Gastrocnemius medialis (tissue), 4 donors: ENCODE measurements at regions not wholly inside any gene's neighbourhood (a gene's known extent, or its start where the extent isn't known, plus 50 kb on each side); places are given as distances from the start of the nearest gene placed in this dataset.

ENCODE experiments used
- ATAC-seq, 2 donors: fragments of 150-250 bp; one replicate each; pipeline ENCODE4 v1.9.1; 2016
- DNase-seq, 2 donors: peaks; one replicate each; pipeline ENCODE4 v3.0.0-alpha.2; 2019
- H3K27ac ChIP-seq, 4 donors: fragments of 200-600 bp; sonication (generic); 1 replicate in 1 of 4; 2 replicates in 3 of 4; pipeline ENCODE4 v1.5.1; 2016 to 2018; ENCODE audit warnings: mild to moderate bottlenecking in 2 of 4, moderate library complexity in 1 of 4
- H3K27me3 ChIP-seq, 3 donors: fragments of 200-600 bp; sonication (generic) in 2 of 3; 1 replicate in 1 of 3; 2 replicates in 2 of 3; pipeline versions ENCODE4 v1.5.1 to v1.6.0; 2016 to 2019; ENCODE audit warnings: mild to moderate bottlenecking in 1 of 3, moderate library complexity in 1 of 3
- H3K36me3 ChIP-seq, 2 donors: fragments of 200-600 bp; sonication (generic) in 1 of 2; one replicate each; pipeline ENCODE4 v1.5.1; 2017 to 2018
- H3K4me1 ChIP-seq, 2 donors: fragments of 200-600 bp; sonication (generic) in 1 of 2; one replicate each; pipeline ENCODE4 v1.5.1; 2016 to 2017; ENCODE audit warnings: mild to moderate bottlenecking in 2 of 2
- H3K4me3 ChIP-seq, 4 donors: fragments of 200-600 bp; sonication (generic) in 3 of 4; 1 replicate in 1 of 4; 2 replicates in 3 of 4; pipeline ENCODE4 v1.5.1; 2016 to 2019; ENCODE audit warnings: mild to moderate bottlenecking in 2 of 4
- H3K9me3 ChIP-seq, 3 donors: fragments of 200-600 bp; sonication (generic) in 2 of 3; 1 replicate in 1 of 3; 2 replicates in 2 of 3; pipeline ENCODE4 v1.5.1; 2016 to 2019
- POLR2A ChIP-seq, 2 donors: fragments of 450-650 bp; IDR thresholded peaks; one replicate each; pipeline ENCODE4 v1.6.1; 2017; ENCODE audit warnings: antibody characterized with exemption in 2 of 2, mild to moderate bottlenecking in 2 of 2, moderate library complexity in 2 of 2
- in situ Hi-C, 4 donors: fragments of 200-750 bp; cut with MboI; loops; one replicate each; pipeline versions ENCODE4 v1.15.0 to v1.8.0; 2017; ENCODE audit warnings: low sequenced_read_pairs in 4 of 4
- intact Hi-C: fragments of 100-400 bp; cut with DNase I; formaldehyde crosslinking; loops from one replicate; pipeline ENCODE4 v1.15.1; 2023; ENCODE audit warnings: low total_unique reads
- TF ChIP-seq, protein P1 (sequence below), 5 experiments: fragments of 450-650 bp in 3 of 5; fragments of 200-600 bp in 2 of 5; sonication (generic) in 2 of 5; IDR thresholded peaks in 4 of 5; conservative IDR thresholded peaks in 1 of 5; 1 replicate in 4 of 5; 2 replicates in 1 of 5; pipeline ENCODE4 v1.5.1; 2016 to 2019; ENCODE audit warnings: antibody characterized with exemption in 5 of 5, mild to moderate bottlenecking in 3 of 5, moderate library complexity in 3 of 5

DNA sequence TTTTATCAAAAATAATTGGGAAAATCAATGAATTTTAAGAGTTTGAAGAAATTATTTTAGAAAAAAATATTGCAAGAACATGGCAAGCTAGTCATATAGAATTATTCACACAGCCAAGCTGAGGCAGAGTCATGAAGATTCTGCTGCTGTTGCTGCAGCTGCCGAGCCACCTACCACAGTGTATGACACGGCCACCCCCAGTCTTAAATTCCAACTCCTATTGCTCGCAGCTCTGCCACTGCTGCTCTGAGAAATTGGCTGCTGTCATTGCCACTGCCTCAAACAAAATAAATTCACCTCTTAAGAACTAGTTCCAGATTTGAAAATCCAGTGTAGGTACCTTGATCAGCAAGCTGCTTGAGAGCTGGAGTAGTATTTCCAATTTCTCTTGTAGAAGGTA is 1318.8 kb upstream of the ACO1 start:
- ATAC-seq (no peak), DNase-seq (no peak)
- in situ Hi-C loops (no loop called here), intact Hi-C loops (no loop called here)
- Histone ChIP-seq H3K27ac (no peak overlapping the region), H3K4me3 (no peak overlapping the region), H3K9me3 (no peaks in the 10 kb centered on the region), H3K27me3 (no peaks in the 10 kb centered on the region), H3K4me1 (no peaks in the 10 kb centered on the region), H3K36me3 (no peaks in the 10 kb centered on the region)
- TF ChIP-seq, protein P1, sequence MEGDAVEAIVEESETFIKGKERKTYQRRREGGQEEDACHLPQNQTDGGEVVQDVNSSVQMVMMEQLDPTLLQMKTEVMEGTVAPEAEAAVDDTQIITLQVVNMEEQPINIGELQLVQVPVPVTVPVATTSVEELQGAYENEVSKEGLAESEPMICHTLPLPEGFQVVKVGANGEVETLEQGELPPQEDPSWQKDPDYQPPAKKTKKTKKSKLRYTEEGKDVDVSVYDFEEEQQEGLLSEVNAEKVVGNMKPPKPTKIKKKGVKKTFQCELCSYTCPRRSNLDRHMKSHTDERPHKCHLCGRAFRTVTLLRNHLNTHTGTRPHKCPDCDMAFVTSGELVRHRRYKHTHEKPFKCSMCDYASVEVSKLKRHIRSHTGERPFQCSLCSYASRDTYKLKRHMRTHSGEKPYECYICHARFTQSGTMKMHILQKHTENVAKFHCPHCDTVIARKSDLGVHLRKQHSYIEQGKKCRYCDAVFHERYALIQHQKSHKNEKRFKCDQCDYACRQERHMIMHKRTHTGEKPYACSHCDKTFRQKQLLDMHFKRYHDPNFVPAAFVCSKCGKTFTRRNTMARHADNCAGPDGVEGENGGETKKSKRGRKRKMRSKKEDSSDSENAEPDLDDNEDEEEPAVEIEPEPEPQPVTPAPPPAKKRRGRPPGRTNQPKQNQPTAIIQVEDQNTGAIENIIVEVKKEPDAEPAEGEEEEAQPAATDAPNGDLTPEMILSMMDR (IDR thresholded peaks at IDR 0.05 in 4 of 5, conservative IDR thresholded peaks at IDR 0.05 in 1 of 5), result no peak
- no peak for TF ChIP-seq POLR2A (IDR thresholded peaks at IDR 0.05)

DNA sequence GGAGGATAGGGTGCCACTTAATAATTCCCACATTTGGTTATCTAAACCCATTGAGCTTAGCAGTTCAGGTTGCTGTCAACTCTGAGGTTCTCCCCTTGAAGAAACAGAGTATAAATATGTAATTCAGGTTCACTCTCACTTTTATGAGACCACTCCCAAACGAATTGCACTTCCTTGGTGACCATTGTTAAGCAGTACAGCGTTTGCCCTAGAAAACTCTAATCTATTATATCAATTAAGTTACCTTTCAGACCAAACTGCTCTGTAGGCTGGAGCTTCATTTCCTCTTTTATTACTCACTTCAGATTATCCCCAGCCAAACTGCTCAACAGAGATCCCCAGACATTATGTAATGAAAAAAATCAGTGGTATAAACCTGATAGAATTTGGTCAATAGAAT is 1317.0 kb upstream of the ACO1 start:
- Histone ChIP-seq H3K36me3 (no peaks in the 10 kb centered on the region), H3K27ac (no peak overlapping the region), H3K4me1 (no peaks in the 10 kb centered on the region), H3K4me3 (no peak overlapping the region), H3K27me3 (no peaks in the 10 kb centered on the region), H3K9me3 (no peaks in the 10 kb centered on the region)
- no peak for ATAC-seq
- intact Hi-C loops (no loop called here), in situ Hi-C loops (no loop called here)
- TF ChIP-seq POLR2A (IDR thresholded peaks at IDR 0.05), result no peak
- DNase-seq, result no peak

GRCh38 chr9:31071606-31072286 is 1312.7 kb upstream of the ACO1 start:
- H3K27me3 ChIP-seq, result no peaks in the 10 kb centered on the region
- no peaks in the 10 kb centered on the region for H3K36me3 ChIP-seq
- in situ Hi-C loops, result no loop called here
- no peaks in the 10 kb centered on the region for H3K9me3 ChIP-seq
- ATAC-seq, result no peak
- intact Hi-C loops, result no loop called here
- no peak overlapping the region for H3K27ac ChIP-seq
- no peaks in the 10 kb centered on the region for H3K4me1 ChIP-seq
- TF ChIP-seq, protein P1 (IDR thresholded peaks at IDR 0.05 in 4 of 5, conservative IDR thresholded peaks at IDR 0.05 in 1 of 5), result no peak
- TF ChIP-seq POLR2A (IDR thresholded peaks at IDR 0.05), result no peak
- no peak overlapping the region for H3K4me3 ChIP-seq
- no peak for DNase-seq

- in situ Hi-C loops (no loop called here), intact Hi-C loops (no loop called here)
- Histone ChIP-seq H3K27ac (no peak overlapping the region), H3K36me3 (no peaks in the 10 kb centered on the region), H3K9me3 (no peaks in the 10 kb centered on the region), H3K4me1 (no peaks in the 10 kb centered on the region), H3K4me3 (no peak overlapping the region), H3K27me3 (no peaks in the 10 kb centered on the region)
- DNase-seq (no peak), ATAC-seq (no peak)
- TF ChIP-seq, protein P1 (IDR thresholded peaks at IDR 0.05 in 4 of 5, conservative IDR thresholded peaks at IDR 0.05 in 1 of 5), result no peak
- no peak for TF ChIP-seq POLR2A (IDR thresholded peaks at IDR 0.05)
These were observed 1306.3 kb upstream of the ACO1 start for GRCh38 chr9:31078175-31078574.

DNA sequence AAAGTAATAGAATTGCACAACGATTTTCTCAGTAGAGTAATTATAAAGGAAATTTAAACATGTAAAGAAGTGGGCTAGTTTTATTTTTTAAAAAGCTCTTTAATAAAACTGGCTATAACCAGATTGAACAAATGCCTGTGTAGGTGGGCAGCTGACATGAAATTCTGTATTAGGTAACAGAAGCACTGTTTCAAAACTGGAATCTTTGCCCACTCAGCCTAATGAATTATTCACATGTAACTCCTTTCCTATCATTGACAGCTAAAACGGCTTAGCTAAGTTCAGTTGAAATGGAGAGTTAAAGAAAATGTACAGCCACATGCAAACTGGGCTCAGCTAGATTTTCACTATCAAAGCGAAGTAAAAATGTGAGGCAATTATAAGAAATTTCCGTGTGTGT is 1300.1 kb upstream of the ACO1 start:
- in situ Hi-C loops, result no loop called here
- DNase-seq (no peak), ATAC-seq (no peak)
- Histone ChIP-seq H3K4me3 (no peak overlapping the region), H3K4me1 (no peaks in the 10 kb centered on the region), H3K27me3 (no peaks in the 10 kb centered on the region), H3K36me3 (no peaks in the 10 kb centered on the region), H3K9me3 (no peaks in the 10 kb centered on the region), H3K27ac (no peak overlapping the region)
- no peak for TF ChIP-seq POLR2A (IDR thresholded peaks at IDR 0.05)
- TF ChIP-seq, protein P1 (IDR thresholded peaks at IDR 0.05 in 4 of 5, conservative IDR thresholded peaks at IDR 0.05 in 1 of 5), result no peak
- intact Hi-C loops, result no loop called here
